A673 (cell line): ENCODE measurements at regions not wholly inside any gene's neighbourhood (a gene's known extent, or its start where the extent isn't known, plus 50 kb on each side); places are given as distances from the start of the nearest gene placed in this dataset.

Experiments used
- BruUV-seq: library from RNA; stranded (reverse); fragments of 400-500 nt; replicated peaks from 2 replicates; lab custom pipeline; 2021; lab: Mats Ljungman, UMichigan
- CTCF ChIA-PET: fragments of 300-600 bp; sonication (Branson Sonifier 250); formaldehyde crosslinking; loops from one replicate; lab custom pipeline; 2022; ENCODE audit warnings: antibody characterized with exemption; lab: Charles Lee
- POLR2A ChIA-PET: fragments of 300-600 bp; sonication (Branson Sonifier 250); formaldehyde crosslinking; loops from one replicate; lab custom pipeline; 2022; ENCODE audit warnings: antibody characterized with exemption; ENCODE audit not compliant: low non-redundant PET; lab: Charles Lee
- DNase-seq: peaks from one replicate; pipeline ENCODE4 v3.0.0-alpha.2; 2015; ENCODE audit warnings: low spot score
- H3K27ac ChIP-seq: fragments of 200-600 bp; sonication (generic); 2 replicates; pipeline ENCODE4 v1.5.1; 2016; ENCODE audit warnings: mixed run types, low read depth, mild to moderate bottlenecking, mixed read lengths, antibody characterized with exemption, low read length; ENCODE audit not compliant: poor library complexity, severe bottlenecking
- H3K27me3 ChIP-seq: fragments of 200-600 bp; sonication (generic); replicated peaks from 2 replicates; pipeline ENCODE4 v1.6.1; 2017; ENCODE audit warnings: mixed run types, low read depth, mild to moderate bottlenecking, mixed read lengths, antibody characterized with exemption, low read length; ENCODE audit not compliant: insufficient read depth, poor library complexity
- H3K36me3 ChIP-seq: fragments of 200-600 bp; sonication (generic); 2 replicates; pipeline ENCODE4 v1.6.1; 2016; ENCODE audit warnings: mixed run types, mild to moderate bottlenecking, mixed read lengths, antibody characterized with exemption, low read length; ENCODE audit not compliant: insufficient read depth, poor library complexity, severe bottlenecking
- H3K4me1 ChIP-seq: fragments of 200-600 bp; sonication (generic); 2 replicates; pipeline ENCODE4 v1.6.1; 2017; ENCODE audit warnings: mixed run types, mild to moderate bottlenecking, mixed read lengths, antibody characterized with exemption, low read length; ENCODE audit not compliant: insufficient read depth, poor library complexity, severe bottlenecking
- H3K4me3 ChIP-seq: fragments of 200-600 bp; sonication (generic); 2 replicates; pipeline ENCODE4 v1.5.1; 2016; ENCODE audit warnings: low read depth, mixed run types, mild to moderate bottlenecking, mixed read lengths, low read length; ENCODE audit not compliant: poor library complexity, severe bottlenecking
- H3K9me3 ChIP-seq: fragments of 200-600 bp; sonication (generic); 2 replicates; pipeline ENCODE4 v1.6.1; 2016; ENCODE audit warnings: mixed run types, low read depth, mild to moderate bottlenecking, mixed read lengths, antibody characterized with exemption, low read length; ENCODE audit not compliant: poor library complexity, severe bottlenecking
- EZH2 ChIP-seq: fragments of 200-600 bp; sonication (generic); IDR thresholded peaks from 2 replicates; pipeline ENCODE4 v1.6.1; 2017; ENCODE audit warnings: borderline replicate concordance, low read depth, mild to moderate bottlenecking, mixed read lengths, antibody characterized with exemption, low read length; ENCODE audit not compliant: poor library complexity, severe bottlenecking
- intact Hi-C: fragments of 100-400 bp; cut with micrococcal nuclease; formaldehyde crosslinking; loops from one replicate; pipeline ENCODE4 v1.10.0; 2022; ENCODE audit not compliant: unreplicated experiment
- TF ChIP-seq, protein P1 (sequence below): fragments of 300-800, 200-600 bp; sonication (generic); conservative IDR thresholded peaks from 2 replicates; pipeline ENCODE4 v1.5.1; 2017; ENCODE audit warnings: low read depth, mild to moderate bottlenecking, antibody characterized with exemption, low read length, moderate library complexity, mixed read lengths

DNA sequence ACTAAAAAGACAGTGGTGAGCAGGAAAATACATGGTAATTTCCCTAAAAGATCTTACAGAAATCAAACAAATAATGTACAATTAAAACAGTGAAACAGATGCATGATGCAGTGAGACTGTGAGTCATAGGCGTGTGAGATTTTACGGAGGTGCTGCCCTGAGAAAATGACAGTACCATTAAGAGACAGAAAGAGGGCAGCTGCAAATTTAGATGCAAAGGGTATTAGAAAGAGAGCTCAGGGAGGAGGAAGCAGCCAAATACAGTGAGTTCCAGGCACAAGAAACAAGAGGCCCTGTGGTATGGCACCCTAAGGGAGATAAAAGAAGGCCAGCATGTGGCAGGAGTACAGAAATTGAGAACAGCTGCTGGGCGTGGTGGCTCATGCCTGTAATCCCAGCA, 88.5 kb upstream of the FIBIN start:
- ChIA-PET POLR2A (no interaction called here), CTCF (no interaction called here)
- BruUV-seq, result no TSS peak

DNA sequence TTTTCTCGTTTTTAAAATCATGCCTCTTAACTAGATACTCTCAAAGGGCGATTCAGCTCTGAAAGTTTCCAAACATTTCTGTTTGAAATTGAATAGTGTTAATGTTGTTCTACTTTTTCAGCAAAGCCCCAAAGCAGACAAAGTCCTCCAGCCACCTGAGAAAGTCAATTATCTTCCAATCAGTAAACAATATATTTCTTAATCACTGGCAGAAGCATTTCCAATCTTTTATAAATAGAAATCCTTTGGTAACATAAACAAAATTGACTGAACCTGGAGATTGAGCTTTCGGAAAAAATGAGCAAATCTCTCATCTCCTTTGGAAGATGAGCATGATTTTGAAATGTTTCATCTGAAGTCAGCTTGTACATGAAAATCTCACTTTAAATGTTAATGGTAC, 84.4 kb upstream of the FIBIN start:
- H3K36me3 ChIP-seq, result no peaks in the 10 kb centered on the region
- H3K4me3 ChIP-seq, result no peak overlapping the region
- ChIA-PET POLR2A (interaction anchor here (0.6 kb wide), 1 partner anchor 72 kb away, joined by 3 read pairs; no protein-coding TSS in a partner anchor), CTCF (no interaction called here)
- no peak for DNase-seq
- TF ChIP-seq, protein P1, sequence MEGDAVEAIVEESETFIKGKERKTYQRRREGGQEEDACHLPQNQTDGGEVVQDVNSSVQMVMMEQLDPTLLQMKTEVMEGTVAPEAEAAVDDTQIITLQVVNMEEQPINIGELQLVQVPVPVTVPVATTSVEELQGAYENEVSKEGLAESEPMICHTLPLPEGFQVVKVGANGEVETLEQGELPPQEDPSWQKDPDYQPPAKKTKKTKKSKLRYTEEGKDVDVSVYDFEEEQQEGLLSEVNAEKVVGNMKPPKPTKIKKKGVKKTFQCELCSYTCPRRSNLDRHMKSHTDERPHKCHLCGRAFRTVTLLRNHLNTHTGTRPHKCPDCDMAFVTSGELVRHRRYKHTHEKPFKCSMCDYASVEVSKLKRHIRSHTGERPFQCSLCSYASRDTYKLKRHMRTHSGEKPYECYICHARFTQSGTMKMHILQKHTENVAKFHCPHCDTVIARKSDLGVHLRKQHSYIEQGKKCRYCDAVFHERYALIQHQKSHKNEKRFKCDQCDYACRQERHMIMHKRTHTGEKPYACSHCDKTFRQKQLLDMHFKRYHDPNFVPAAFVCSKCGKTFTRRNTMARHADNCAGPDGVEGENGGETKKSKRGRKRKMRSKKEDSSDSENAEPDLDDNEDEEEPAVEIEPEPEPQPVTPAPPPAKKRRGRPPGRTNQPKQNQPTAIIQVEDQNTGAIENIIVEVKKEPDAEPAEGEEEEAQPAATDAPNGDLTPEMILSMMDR, result no peak
- TF ChIP-seq EZH2, result no peak
- H3K4me1 ChIP-seq, result no peaks in the 10 kb centered on the region
- intact Hi-C loops, result no loop called here
- H3K9me3 ChIP-seq, result no peaks in the 10 kb centered on the region
- BruUV-seq, result no TSS peak
- H3K27ac ChIP-seq, result no peak overlapping the region
- peaks cover 82% of the 10 kb centered on the region for H3K27me3 ChIP-seq

More for the DNA sequence above, 88.5 kb upstream of the FIBIN start:
- intact Hi-C loops, result no loop called here
- DNase-seq, result peak; percentile 41
- peaks cover 69% of the 10 kb centered on the region for H3K27me3 ChIP-seq
- TF ChIP-seq, protein P1, result no peak
- no peak for TF ChIP-seq EZH2
- no peaks in the 10 kb centered on the region for H3K9me3 ChIP-seq
- no peak overlapping the region for H3K27ac ChIP-seq
- H3K4me3 ChIP-seq, result no peak overlapping the region
- no peaks in the 10 kb centered on the region for H3K4me1 ChIP-seq
- no peaks in the 10 kb centered on the region for H3K36me3 ChIP-seq

DNA sequence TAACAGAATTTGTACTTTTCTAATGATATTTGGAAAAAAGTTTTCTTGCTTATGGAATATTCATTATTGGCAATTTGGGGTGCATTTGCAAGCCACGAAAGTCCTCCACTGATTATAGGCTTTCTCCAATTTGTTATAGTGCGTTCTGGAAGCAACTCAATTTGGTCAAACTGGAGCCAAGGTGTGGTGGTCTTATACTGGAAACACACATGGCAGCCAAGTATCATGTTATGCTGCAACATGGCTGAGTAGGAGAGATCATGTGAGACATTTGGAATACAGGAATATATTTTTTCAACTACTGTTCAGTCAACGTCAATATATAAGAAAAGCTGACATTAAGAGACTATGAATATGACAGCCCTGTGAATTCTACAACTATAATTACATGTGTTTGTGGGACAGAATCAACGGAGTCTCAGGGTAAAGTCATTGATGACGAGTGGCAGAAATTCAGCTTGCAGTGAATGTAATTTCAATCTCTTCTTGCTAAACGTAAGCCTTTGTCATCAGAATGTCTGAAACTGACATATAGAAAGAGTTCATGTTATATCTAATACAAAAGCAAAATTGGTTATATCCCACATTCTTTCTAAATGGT, 83.8 kb upstream of the FIBIN start:
- no peaks in the 10 kb centered on the region for H3K9me3 ChIP-seq
- intact Hi-C loops, result loop anchor here (1.0 kb wide), 1 partner anchor 12 kb away; no protein-coding TSS in a partner anchor
- DNase-seq, result no peak
- ChIA-PET CTCF (no interaction called here), POLR2A (interaction anchor here (0.6 kb wide), 1 partner anchor 72 kb away, joined by 3 read pairs; no protein-coding TSS in a partner anchor)
- H3K36me3 ChIP-seq, result no peaks in the 10 kb centered on the region
- no peak overlapping the region for H3K27ac ChIP-seq
- H3K4me3 ChIP-seq, result no peak overlapping the region
- BruUV-seq, result no TSS peak
- H3K27me3 ChIP-seq, result peaks cover 77% of the 10 kb centered on the region
- TF ChIP-seq, protein P1, result no peak
- no peak for TF ChIP-seq EZH2
- H3K4me1 ChIP-seq, result no peaks in the 10 kb centered on the region
